ENCODE measurements at regions not wholly inside any gene's neighbourhood (a gene's known extent, or its start where the extent isn't known, plus 50 kb on each side); places are given as distances from the start of the nearest gene placed in this dataset.

DNA sequence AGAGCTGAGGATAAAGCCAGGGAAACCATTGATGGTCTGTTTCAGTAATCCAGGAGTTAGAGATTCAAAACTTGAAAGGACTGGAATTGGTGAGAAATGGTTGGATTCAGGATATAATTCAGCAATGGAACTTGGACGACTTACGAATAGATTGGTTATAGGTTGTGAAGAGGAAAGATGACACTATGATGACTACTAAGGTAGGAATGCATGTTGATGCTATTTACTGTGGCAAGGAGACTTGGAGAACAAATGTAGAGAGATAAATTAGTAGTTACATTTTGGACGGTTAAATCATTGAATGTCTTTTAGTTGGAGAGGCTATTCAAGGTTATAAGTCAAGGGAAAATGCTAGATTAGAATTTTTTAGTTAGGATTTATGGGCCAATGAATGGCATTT is 365.4 kb upstream of the TECRL start (continued):
- TF ChIP-seq, protein P1, sequence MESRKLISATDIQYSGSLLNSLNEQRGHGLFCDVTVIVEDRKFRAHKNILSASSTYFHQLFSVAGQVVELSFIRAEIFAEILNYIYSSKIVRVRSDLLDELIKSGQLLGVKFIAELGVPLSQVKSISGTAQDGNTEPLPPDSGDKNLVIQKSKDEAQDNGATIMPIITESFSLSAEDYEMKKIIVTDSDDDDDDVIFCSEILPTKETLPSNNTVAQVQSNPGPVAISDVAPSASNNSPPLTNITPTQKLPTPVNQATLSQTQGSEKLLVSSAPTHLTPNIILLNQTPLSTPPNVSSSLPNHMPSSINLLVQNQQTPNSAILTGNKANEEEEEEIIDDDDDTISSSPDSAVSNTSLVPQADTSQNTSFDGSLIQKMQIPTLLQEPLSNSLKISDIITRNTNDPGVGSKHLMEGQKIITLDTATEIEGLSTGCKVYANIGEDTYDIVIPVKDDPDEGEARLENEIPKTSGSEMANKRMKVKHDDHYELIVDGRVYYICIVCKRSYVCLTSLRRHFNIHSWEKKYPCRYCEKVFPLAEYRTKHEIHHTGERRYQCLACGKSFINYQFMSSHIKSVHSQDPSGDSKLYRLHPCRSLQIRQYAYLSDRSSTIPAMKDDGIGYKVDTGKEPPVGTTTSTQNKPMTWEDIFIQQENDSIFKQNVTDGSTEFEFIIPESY (IDR thresholded peaks at IDR 0.05; ENCODE audit: extremely low read depth, insufficient replicate concordance, low read length): no peak

DNA sequence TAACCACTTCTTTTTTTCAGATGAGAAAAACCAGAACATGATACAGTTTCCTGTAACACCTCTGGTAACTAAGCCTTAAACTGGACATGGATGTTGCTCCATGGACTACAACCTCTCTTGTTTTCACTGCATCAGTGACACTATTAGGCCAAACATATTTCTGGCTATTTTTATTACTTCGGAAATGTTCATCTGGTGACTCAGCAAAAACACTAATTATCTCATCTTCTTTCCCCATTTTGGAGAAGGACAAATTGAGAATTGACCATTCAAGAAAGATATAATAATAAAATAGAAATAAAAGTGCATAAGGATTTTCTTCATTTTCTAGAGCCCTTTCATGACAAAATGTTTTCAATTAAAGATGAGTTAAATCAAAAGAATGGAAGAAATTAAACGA is 361.9 kb upstream of the TECRL start:
- DNase-seq (ENCODE audit: low read depth, low spot score) (no peak), ATAC-seq (no peak)
- H3K27me3 ChIP-seq (ENCODE audit: insufficient read depth, low read length): no peaks in the 10 kb centered on the region
- ChIA-PET POLR2A (no interaction called here), CTCF (no interaction called here), RAD21 (ENCODE audit: low non-redundant PET in 1 of 2, low total read pairs in 2 of 2, uncharacterized antibody in 2 of 2, unreplicated experiment in 2 of 2) (no interaction called here)
- H3K9me2 ChIP-seq (ENCODE audit: insufficient read depth): no peaks in the 10 kb centered on the region
- H3K4me1 ChIP-seq (ENCODE audit: control insufficient read depth in 1 of 2, insufficient read depth in 2 of 2, low read length in 2 of 2): no peaks in the 10 kb centered on the region
- no TSS peak for BruUV-seq (replicated peaks)
- no peaks in the 10 kb centered on the region for H3K36me3 ChIP-seq (ENCODE audit: control insufficient read depth in 1 of 2, insufficient read depth in 2 of 2, low read length in 2 of 2)
- no peaks in the 10 kb centered on the region for H4K20me1 ChIP-seq (ENCODE audit: insufficient read depth)
- no peak overlapping the region for H3K4me2 ChIP-seq (ENCODE audit: low read length)
- no peak overlapping the region for H3K9ac ChIP-seq (ENCODE audit: low read length)
- H2AFZ ChIP-seq (ENCODE audit: low read depth, low read length, poor library complexity, severe bottlenecking): no peak overlapping the region
- H3K27ac ChIP-seq (ENCODE audit: low read depth, low read length): no peak overlapping the region
- H3K9me3 ChIP-seq (ENCODE audit: control insufficient read depth in 1 of 2, insufficient read depth in 1 of 2, low read depth in 1 of 2, low read length in 2 of 2): peaks cover 5 to 7% of the 10 kb centered on the region in 2 experiments; a peak in 2 of 4 replicates
- intact Hi-C loops (cut with micrococcal nuclease): no loop called here
- H3K4me3 ChIP-seq (replicated peaks in 1 of 2; ENCODE audit: low read depth in 1 of 2, low read length in 2 of 2): no peak overlapping the region
- TF ChIP-seq CTCF (IDR thresholded peaks at IDR 0.05 in 2 of 3, conservative IDR thresholded peaks at IDR 0.05 in 1 of 3; ENCODE audit: borderline replicate concordance in 1 of 3, insufficient read depth in 1 of 3, low read depth in 2 of 3, low read length in 2 of 3): no peak
- no peak for TF ChIP-seq MAX (IDR thresholded peaks at IDR 0.05)
- no peak for TF ChIP-seq JUND (IDR thresholded peaks at IDR 0.05)
- no peak for TF ChIP-seq POLR2A (IDR thresholded peaks at IDR 0.05; ENCODE audit: borderline replicate concordance, extremely low read depth, insufficient read depth, insufficient read length)
- no peak for TF ChIP-seq YY1 (IDR thresholded peaks at IDR 0.05; ENCODE audit: extremely low read depth, insufficient replicate concordance, low read depth, low read length)
- no peak for TF ChIP-seq SRF (IDR thresholded peaks at IDR 0.05; ENCODE audit: low read depth)
- no peak for TF ChIP-seq TCF7L2 (IDR thresholded peaks at IDR 0.05; ENCODE audit: borderline replicate concordance, extremely low read depth, insufficient read depth, insufficient read length)
- no peak for TF ChIP-seq SP1 (IDR thresholded peaks at IDR 0.05; ENCODE audit: low read depth)
- TF ChIP-seq, protein P2, sequence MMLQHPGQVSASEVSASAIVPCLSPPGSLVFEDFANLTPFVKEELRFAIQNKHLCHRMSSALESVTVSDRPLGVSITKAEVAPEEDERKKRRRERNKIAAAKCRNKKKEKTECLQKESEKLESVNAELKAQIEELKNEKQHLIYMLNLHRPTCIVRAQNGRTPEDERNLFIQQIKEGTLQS (IDR thresholded peaks at IDR 0.05): no peak
- TF ChIP-seq CBX3 (IDR thresholded peaks at IDR 0.05; ENCODE audit: low read depth): no peak
- TF ChIP-seq EZH2phosphoT487 (IDR thresholded peaks at IDR 0.05; ENCODE audit: borderline replicate concordance): no peak
- TF ChIP-seq CEBPB (IDR thresholded peaks at IDR 0.05; ENCODE audit: low read depth): no peak
- no peak for TF ChIP-seq ZNF274 (IDR thresholded peaks at IDR 0.05; ENCODE audit: low read depth, low read length)
- TF ChIP-seq, protein P3, sequence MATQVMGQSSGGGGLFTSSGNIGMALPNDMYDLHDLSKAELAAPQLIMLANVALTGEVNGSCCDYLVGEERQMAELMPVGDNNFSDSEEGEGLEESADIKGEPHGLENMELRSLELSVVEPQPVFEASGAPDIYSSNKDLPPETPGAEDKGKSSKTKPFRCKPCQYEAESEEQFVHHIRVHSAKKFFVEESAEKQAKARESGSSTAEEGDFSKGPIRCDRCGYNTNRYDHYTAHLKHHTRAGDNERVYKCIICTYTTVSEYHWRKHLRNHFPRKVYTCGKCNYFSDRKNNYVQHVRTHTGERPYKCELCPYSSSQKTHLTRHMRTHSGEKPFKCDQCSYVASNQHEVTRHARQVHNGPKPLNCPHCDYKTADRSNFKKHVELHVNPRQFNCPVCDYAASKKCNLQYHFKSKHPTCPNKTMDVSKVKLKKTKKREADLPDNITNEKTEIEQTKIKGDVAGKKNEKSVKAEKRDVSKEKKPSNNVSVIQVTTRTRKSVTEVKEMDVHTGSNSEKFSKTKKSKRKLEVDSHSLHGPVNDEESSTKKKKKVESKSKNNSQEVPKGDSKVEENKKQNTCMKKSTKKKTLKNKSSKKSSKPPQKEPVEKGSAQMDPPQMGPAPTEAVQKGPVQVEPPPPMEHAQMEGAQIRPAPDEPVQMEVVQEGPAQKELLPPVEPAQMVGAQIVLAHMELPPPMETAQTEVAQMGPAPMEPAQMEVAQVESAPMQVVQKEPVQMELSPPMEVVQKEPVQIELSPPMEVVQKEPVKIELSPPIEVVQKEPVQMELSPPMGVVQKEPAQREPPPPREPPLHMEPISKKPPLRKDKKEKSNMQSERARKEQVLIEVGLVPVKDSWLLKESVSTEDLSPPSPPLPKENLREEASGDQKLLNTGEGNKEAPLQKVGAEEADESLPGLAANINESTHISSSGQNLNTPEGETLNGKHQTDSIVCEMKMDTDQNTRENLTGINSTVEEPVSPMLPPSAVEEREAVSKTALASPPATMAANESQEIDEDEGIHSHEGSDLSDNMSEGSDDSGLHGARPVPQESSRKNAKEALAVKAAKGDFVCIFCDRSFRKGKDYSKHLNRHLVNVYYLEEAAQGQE (IDR thresholded peaks at IDR 0.05; ENCODE audit: low read depth): no peak
- TF ChIP-seq RAD21 (IDR thresholded peaks at IDR 0.05; ENCODE audit: low read depth): no peak
- no peak for TF ChIP-seq ELF1 (IDR thresholded peaks at IDR 0.05; ENCODE audit: borderline replicate concordance, low read depth)
- TF ChIP-seq EZH2 (IDR thresholded peaks at IDR 0.05): no peak
- no peaks in the 10 kb centered on the region for H3K79me2 ChIP-seq (ENCODE audit: insufficient read depth, low read length)

Data from HCT116 (cell line).